Kidney (tissue), 13 donors: ENCODE measurements at regions not wholly inside any gene's neighbourhood (a gene's known extent, or its start where the extent isn't known, plus 50 kb on each side); places are given as distances from the start of the nearest gene placed in this dataset.

ENCODE experiments used
- DNase-seq, 5 donors: peaks; one replicate each; pipeline ENCODE4 v3.0.0-alpha.2; 2013 to 2020
- FAIRE-seq: peaks from 2 replicates; lab custom pipeline; 2012; peaks lifted over from hg19 to GRCh38; lab: Jason Lieb, UNC
- H3K27ac ChIP-seq, 2 donors: one replicate each; pipeline ENCODE4 v1.7.0; 2013; ENCODE audit warnings: low read depth in 2 of 2, low read length in 2 of 2, inconsistent platforms in 1 of 2
- H3K27me3 ChIP-seq: one replicate; pipeline ENCODE4 v1.7.1; 2013; ENCODE audit warnings: low read length, inconsistent platforms; ENCODE audit not compliant: control insufficient read depth, insufficient read depth
- H3K36me3 ChIP-seq, 3 donors: one replicate each; pipeline versions ENCODE4 v1.7.0 to v1.7.1; 2013; ENCODE audit warnings: low read length in 3 of 3, control low read depth in 1 of 3, inconsistent platforms in 1 of 3; ENCODE audit not compliant: insufficient read depth in 3 of 3, control insufficient read depth in 2 of 3
- H3K4me1 ChIP-seq, 3 donors: one replicate each; pipeline versions ENCODE4 v1.7.0 to v1.7.1; 2013; ENCODE audit warnings: low read length in 3 of 3, inconsistent platforms in 1 of 3, low read depth in 1 of 3; ENCODE audit not compliant: control insufficient read depth in 2 of 3, insufficient read depth in 2 of 3
- H3K4me3 ChIP-seq, 3 donors: one replicate each; pipeline versions ENCODE4 v1.7.0 to v1.8.1; 2013; ENCODE audit warnings: low read length in 3 of 3, control low read depth in 1 of 3, inconsistent platforms in 1 of 3
- H3K9ac ChIP-seq, 3 donors: one replicate each; pipeline versions ENCODE4 v1.7.0 to v1.7.1; 2013; ENCODE audit warnings: low read length in 3 of 3, control low read depth in 1 of 3, inconsistent platforms in 1 of 3
- H3K9me3 ChIP-seq, 3 donors: one replicate each; pipeline versions ENCODE4 v1.7.0 to v1.7.1; 2013; ENCODE audit warnings: low read length in 3 of 3, control low read depth in 1 of 3, inconsistent platforms in 1 of 3; ENCODE audit not compliant: control insufficient read depth in 2 of 3, insufficient read depth in 1 of 3
- intact Hi-C: fragments of 100-400 bp; cut with DNase I; formaldehyde crosslinking; loops from one replicate; pipeline ENCODE4 v1.11.1; 2022
- TF ChIP-seq, protein P1 (sequence below): IDR thresholded peaks from 3 replicates; pipeline ENCODE4 v1.5.1; 2012; ENCODE audit warnings: mild to moderate bottlenecking, moderate library complexity, borderline replicate concordance; ENCODE audit not compliant: insufficient read depth; ENCODE audit errors: extremely low read depth
- donor health status: control.
- donor health status: control.
- donor health status: control.
- donor health status: control.
- donor health status: control.
- donor health status: DM: yes; HTN: yes; CAD: no.
- donor health status: Normal renal cell carcinoma (clear cell type).

DNA sequence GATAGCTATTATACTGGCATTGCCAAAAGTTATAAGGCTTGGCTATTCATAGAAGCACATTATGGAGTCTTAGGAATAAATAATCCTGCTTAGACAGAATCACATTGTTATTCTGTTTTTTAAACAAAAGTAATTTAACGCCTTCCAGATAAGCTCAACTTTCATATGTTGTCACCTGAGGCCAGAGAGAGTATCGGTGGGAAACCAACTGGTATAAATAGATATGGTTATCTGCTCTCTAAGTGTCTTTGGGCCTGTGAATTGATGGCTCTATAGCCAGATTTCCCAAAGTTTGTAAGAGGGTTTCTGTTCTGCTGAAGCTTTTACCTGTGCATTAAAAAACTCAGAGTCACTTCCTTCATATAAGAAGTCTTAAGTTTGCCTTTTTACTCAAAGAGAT lies 1449.4 kb downstream of the CDH11 start:
- TF ChIP-seq, protein P1, sequence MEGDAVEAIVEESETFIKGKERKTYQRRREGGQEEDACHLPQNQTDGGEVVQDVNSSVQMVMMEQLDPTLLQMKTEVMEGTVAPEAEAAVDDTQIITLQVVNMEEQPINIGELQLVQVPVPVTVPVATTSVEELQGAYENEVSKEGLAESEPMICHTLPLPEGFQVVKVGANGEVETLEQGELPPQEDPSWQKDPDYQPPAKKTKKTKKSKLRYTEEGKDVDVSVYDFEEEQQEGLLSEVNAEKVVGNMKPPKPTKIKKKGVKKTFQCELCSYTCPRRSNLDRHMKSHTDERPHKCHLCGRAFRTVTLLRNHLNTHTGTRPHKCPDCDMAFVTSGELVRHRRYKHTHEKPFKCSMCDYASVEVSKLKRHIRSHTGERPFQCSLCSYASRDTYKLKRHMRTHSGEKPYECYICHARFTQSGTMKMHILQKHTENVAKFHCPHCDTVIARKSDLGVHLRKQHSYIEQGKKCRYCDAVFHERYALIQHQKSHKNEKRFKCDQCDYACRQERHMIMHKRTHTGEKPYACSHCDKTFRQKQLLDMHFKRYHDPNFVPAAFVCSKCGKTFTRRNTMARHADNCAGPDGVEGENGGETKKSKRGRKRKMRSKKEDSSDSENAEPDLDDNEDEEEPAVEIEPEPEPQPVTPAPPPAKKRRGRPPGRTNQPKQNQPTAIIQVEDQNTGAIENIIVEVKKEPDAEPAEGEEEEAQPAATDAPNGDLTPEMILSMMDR, result no peak
- H3K36me3 ChIP-seq, result no peaks in the 10 kb centered on the region
- DNase-seq, result no peak

DNA sequence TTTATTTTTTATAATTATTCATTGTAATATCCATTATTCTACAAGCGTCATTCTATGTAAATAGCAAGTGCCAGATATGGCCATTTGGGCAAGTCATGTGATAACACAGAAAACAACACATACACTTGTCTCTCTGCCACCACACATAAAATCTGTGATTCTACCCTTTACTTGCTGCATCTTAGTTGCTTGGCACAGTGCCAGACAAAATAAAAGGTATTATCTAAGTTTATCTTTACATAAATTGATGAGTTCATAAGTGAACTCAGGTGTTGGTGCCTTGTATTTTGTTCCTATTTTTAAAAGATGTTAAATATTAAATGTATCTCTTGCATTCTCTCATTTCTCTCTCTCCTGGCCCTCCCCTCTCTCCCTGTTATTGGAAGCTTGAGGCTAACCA lies 1458.7 kb downstream of the CDH11 start:
- no peaks in the 10 kb centered on the region for H3K9me3 ChIP-seq
- H3K27me3 ChIP-seq, result no peaks in the 10 kb centered on the region
- no peaks in the 10 kb centered on the region for H3K36me3 ChIP-seq
- no peak overlapping the region for H3K4me3 ChIP-seq
- TF ChIP-seq, protein P1, result no peak
- H3K27ac ChIP-seq, result no peak overlapping the region
- FAIRE-seq (no peak), DNase-seq (no peak)
- H3K4me1 ChIP-seq, result no peaks in the 10 kb centered on the region
- no peak overlapping the region for H3K9ac ChIP-seq
- intact Hi-C loops, result no loop called here

More for the DNA sequence above, 1449.4 kb downstream of the CDH11 start:
- FAIRE-seq, result no peak
- intact Hi-C loops, result no loop called here
- Histone ChIP-seq H3K9ac (no peak overlapping the region), H3K4me3 (no peak overlapping the region), H3K4me1 (no peaks in the 10 kb centered on the region), H3K27ac (no peak overlapping the region), H3K9me3 (no peaks in the 10 kb centered on the region), H3K27me3 (no peaks in the 10 kb centered on the region)

DNA sequence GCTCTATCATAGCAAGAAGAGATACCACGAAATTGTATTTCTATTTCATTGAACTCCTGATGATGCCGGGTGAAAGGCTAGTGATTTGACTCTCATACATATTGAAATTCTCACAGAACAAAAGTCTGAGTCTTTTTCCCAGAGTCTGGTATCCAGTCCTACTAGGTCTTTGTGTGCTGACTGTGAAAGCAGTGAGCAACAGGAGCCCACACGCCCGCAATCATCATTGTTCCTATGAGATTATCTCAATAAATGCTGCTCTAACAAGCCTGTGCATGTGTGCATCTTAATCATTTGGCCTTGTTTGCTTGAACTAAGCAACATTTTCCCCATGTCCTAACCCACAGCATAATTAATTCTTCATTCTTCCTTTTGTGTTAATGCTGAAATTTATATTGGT lies 1466.0 kb downstream of the CDH11 start:
- intact Hi-C loops, result no loop called here
- Histone ChIP-seq H3K4me3 (no peak overlapping the region), H3K4me1 (no peaks in the 10 kb centered on the region), H3K27ac (no peak overlapping the region), H3K9ac (no peak overlapping the region), H3K27me3 (no peaks in the 10 kb centered on the region), H3K36me3 (no peaks in the 10 kb centered on the region), H3K9me3 (no peaks in the 10 kb centered on the region)
- FAIRE-seq (no peak), DNase-seq (no peak)
- TF ChIP-seq, protein P1, result no peak
